ENCODE measurements at regions not wholly inside any gene's neighbourhood (a gene's known extent, or its start where the extent isn't known, plus 50 kb on each side); places are given as distances from the start of the nearest gene placed in this dataset.
A peak's percentile ranks its signal among the peaks of the same experiment; 100 is the strongest.
"Not testable (repeated sequence)": the region's sequence is repeated elsewhere in the genome, so short reads cannot be mapped to it uniquely, and the experiment has no call there.

DNA sequence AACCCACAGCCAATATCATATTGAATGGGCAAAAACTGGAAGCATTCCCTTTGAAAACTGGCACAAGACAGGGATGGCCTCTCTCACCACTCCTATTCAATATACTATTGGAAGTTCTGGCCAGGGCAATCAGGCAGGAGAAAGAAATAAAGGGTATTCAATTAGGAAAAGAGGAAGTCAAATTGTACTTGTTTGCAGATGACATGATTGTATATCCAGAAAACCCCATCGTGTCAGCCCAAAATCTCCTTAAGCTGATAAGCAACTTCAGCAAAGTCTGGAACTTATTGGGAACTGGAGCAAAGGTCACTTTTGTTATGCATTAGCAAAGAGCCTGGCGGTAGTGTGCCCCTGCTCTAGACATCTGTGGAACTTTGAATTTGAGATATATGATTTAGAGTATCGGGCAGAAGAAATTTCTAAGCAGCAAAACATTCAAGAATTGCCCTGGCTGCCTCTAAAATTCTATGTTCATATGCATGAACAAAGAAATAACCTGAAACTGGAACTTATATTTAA lies 53.4 kb upstream of the PSMA1 start:
- not testable (repeated sequence) for H3K4me3 ChIP-seq (ENCODE audit: low read length); DNase-seq (ENCODE audit: low read depth)

DNA sequence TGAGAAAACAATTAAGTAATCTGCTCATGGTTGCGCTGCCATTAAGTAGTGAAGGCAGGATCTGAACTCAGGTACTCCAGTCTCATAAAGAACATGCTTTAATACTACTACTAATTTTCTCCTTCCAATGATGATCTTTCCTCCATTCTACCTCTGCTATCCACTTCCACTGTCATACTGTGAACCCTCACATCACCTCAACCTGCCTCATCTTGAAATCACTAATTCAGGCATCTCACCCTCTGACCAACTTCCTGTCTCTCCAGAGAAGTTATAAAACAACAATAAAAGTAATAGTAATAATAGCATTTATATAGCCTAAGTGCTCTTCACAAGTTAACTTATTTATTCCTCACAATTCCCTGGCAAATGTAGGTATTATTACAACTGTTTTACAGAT lies 57.1 kb upstream of the PSMA1 start:
- DNase-seq (ENCODE audit: low read depth): no peak
- TF ChIP-seq, protein P1, sequence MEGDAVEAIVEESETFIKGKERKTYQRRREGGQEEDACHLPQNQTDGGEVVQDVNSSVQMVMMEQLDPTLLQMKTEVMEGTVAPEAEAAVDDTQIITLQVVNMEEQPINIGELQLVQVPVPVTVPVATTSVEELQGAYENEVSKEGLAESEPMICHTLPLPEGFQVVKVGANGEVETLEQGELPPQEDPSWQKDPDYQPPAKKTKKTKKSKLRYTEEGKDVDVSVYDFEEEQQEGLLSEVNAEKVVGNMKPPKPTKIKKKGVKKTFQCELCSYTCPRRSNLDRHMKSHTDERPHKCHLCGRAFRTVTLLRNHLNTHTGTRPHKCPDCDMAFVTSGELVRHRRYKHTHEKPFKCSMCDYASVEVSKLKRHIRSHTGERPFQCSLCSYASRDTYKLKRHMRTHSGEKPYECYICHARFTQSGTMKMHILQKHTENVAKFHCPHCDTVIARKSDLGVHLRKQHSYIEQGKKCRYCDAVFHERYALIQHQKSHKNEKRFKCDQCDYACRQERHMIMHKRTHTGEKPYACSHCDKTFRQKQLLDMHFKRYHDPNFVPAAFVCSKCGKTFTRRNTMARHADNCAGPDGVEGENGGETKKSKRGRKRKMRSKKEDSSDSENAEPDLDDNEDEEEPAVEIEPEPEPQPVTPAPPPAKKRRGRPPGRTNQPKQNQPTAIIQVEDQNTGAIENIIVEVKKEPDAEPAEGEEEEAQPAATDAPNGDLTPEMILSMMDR (conservative IDR thresholded peaks at IDR 0.05; ENCODE audit: low read depth, low read length): no peak
- no peak overlapping the region for H3K4me3 ChIP-seq (ENCODE audit: low read length)

DNA sequence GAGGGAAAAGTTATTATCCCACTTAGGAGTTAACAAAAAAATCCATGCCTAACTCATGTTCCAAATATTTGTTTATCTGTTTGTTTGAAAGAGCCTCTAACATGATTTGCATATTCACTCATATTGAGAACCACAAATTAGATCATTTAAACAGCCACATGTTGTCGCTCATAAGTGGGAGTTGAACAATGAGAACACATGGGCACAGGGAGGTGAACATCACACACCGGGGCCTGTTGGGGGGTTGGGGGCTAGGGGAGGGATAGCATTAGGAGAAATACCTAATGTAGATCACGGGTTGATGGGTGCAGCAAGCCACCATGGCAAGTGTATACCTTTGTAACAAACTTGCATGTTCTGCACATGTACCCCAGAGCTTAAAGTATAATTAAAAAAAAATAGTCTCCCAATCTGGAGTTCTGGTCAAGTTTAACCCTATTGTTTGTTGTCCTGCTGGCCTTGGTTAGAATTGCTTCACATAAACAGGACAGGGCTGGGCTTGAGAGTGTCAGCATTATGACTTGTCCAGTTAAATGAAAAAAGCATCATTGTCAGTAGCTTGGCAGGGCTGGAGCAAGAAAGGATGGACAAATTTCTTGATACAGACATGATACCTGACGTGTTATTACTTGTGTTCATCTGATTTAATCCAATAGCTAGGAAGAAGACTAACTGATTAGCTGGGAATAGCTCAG lies 57.8 kb upstream of the PSMA1 start:
- no peak overlapping the region for H3K4me3 ChIP-seq (ENCODE audit: low read length)
- TF ChIP-seq, protein P1 (conservative IDR thresholded peaks at IDR 0.05; ENCODE audit: low read depth, low read length): no peak
- DNase-seq (ENCODE audit: low read depth): no peak

DNA sequence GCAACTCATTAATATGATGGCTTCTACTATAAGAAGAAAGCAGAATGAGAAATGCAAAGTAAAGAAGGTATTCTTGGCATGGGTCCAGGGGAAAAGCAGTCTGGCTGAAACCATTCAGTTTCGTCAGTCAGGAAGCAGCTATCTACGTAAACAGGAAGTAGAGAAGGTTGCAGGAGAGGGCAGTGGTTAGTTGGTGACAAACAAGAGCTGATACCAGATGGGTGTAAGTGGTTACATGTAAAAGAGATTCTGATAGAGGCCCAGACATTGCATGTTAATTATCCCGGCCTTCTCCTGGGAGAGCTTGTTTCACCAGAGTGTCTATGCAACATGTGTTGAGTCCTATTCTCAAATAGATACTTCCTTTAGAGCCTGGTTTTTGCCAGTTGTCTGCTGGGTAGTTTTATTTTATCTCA lies 58.4 kb upstream of the PSMA1 start:
- TF ChIP-seq, protein P1 (conservative IDR thresholded peaks at IDR 0.05; ENCODE audit: low read depth, low read length): no peak
- H3K4me3 ChIP-seq (ENCODE audit: low read length): no peak overlapping the region
- peak; percentile 44 for DNase-seq (ENCODE audit: low read depth)

DNA sequence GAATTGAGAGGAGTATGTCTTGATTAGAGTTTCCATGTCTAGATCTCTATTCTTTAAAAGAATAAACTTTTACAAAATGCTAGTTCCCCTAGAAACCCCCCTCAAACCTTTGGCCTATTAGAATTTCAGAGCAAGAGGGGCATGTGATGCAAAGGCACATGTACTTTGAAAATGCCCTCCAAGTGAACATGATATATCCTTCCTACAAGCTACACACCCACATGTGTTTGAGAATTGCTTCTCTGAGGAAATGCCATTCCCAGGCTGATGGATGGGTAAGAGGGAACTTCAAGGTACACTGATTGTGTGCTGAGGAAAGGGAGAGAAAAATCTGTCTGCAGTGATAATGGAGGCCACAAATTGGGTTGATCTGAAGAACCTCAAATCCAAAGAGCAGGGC lies 59.5 kb upstream of the PSMA1 start:
- TF ChIP-seq, protein P1 (conservative IDR thresholded peaks at IDR 0.05; ENCODE audit: low read depth, low read length): no peak

DNA sequence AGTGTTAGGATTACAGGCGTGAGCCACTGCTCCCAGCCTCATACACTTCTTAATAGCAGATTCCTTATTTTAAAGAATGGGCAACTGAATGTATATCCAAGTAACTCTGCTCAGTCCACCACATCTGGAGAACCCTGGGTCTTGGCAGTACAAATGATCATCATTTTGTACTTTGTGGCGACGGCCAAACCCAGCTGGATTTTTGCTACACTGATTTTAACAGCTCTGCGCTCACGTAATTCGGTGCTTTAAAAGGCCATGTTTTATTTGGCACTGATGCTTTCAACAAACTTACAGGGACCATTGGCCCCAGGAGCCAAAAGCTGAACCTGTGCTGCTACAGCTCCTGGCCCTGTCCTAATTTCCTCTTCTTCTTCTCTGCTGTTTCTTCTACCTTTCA lies 60.8 kb upstream of the PDE3B start:
- H3K4me3 ChIP-seq (ENCODE audit: low read length): no peak overlapping the region
- no peak for DNase-seq (ENCODE audit: low read depth)
- TF ChIP-seq, protein P1 (conservative IDR thresholded peaks at IDR 0.05; ENCODE audit: low read depth, low read length): no peak

More for the DNA sequence above, 59.5 kb upstream of the PSMA1 start:
- no peak overlapping the region for H3K4me3 ChIP-seq (ENCODE audit: low read length)
- DNase-seq (ENCODE audit: low read depth): no peak

DNA sequence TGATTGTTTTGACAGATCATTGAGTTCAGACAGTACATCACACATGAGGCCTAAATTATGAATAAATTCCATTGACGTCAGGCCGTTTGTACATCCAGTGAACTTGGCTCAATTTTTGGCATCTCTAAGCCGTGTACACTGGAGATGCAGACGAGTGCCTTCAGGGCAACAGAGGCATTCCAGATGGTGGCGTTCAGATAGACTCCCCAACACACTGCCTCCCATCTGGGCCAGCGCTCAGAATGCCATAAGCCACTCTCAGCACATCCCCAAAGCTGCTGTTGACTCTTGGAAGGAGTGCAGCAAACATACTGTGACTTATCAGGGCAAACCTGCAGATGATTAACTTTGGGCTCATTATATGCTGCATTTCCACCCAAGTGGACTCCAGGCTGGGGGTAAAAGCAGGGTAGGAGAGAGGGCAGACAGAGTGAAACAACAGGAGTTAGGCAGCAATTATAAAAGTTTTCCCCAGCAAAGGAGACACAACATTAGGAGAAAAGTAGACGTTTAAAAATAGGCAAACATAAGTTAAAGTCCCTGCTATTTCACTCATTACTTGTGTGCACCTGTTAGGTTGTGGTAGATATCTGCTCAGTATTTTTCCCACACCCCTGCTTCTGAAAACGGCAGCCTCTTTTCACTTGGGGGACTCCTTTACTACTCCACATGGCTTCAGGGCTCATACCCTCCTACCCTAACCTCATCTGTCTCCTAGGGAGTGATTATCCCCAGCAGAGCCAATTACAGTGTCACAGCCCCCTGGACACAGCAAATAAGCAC lies 60.2 kb upstream of the PDE3B start:
- TF ChIP-seq, protein P1 (conservative IDR thresholded peaks at IDR 0.05; ENCODE audit: low read depth, low read length): no peak
- no peak for DNase-seq (ENCODE audit: low read depth)
- no peak overlapping the region for H3K4me3 ChIP-seq (ENCODE audit: low read length)

Measured in retinal pigment epithelial cell (primary cell).